H9 (cell line): ENCODE measurements at regions not wholly inside any gene's neighbourhood (a gene's known extent, or its start where the extent isn't known, plus 50 kb on each side); places are given as distances from the start of the nearest gene placed in this dataset.
A peak's percentile ranks its signal among the peaks of the same experiment; 100 is the strongest.

Source experiments
- DNase-seq: peaks from one replicate; pipeline ENCODE4 v3.0.0-alpha.2; 2017
- H2AFZ ChIP-seq: one replicate; pipeline ENCODE4 v1.6.1; 2013; ENCODE audit warnings: mild to moderate bottlenecking, low read length, control low read depth, moderate library complexity
- H2AK5ac ChIP-seq: 2 replicates; pipeline ENCODE4 v1.6.1; 2013; ENCODE audit warnings: low read length, control low read depth, mixed read lengths; ENCODE audit not compliant: insufficient read length
- H2BK120ac ChIP-seq: one replicate; pipeline ENCODE4 v1.6.1; 2013; ENCODE audit warnings: low read depth, mild to moderate bottlenecking, low read length, control low read depth, inconsistent platforms; ENCODE audit not compliant: poor library complexity, severe bottlenecking
- H2BK12ac ChIP-seq: 2 replicates; pipeline ENCODE4 v1.6.1; 2013; ENCODE audit warnings: low read length, control low read depth, mixed read lengths, low read depth; ENCODE audit not compliant: insufficient read length
- H2BK15ac ChIP-seq: 2 replicates; pipeline ENCODE4 v1.6.1; 2013; ENCODE audit warnings: low read depth, low read length, control low read depth
- H2BK20ac ChIP-seq: one replicate; pipeline ENCODE4 v1.6.1; 2013; ENCODE audit warnings: low read depth, mild to moderate bottlenecking, low read length, control low read depth, inconsistent platforms; ENCODE audit not compliant: poor library complexity, severe bottlenecking
- H2BK5ac ChIP-seq: 2 replicates; pipeline ENCODE4 v1.6.1; 2013; ENCODE audit warnings: low read length, control low read depth, mixed read lengths; ENCODE audit not compliant: insufficient read length
- H3K14ac ChIP-seq: 2 replicates; pipeline ENCODE4 v1.6.1; 2013; ENCODE audit warnings: low read length, control low read depth; ENCODE audit not compliant: insufficient read depth
- H3K18ac ChIP-seq: 2 replicates; pipeline ENCODE4 v1.6.1; 2013; ENCODE audit warnings: low read depth, mild to moderate bottlenecking, mixed read lengths, low read length, control low read depth; ENCODE audit not compliant: insufficient read length
- H3K23ac ChIP-seq: 2 replicates; pipeline ENCODE4 v1.6.1; 2013; ENCODE audit warnings: low read length, control low read depth, mixed read lengths, low read depth; ENCODE audit not compliant: insufficient read length
- H3K23me2 ChIP-seq: 2 replicates; pipeline ENCODE4 v1.6.1; 2013; ENCODE audit warnings: low read depth, mild to moderate bottlenecking, mixed read lengths, low read length, control low read depth; ENCODE audit not compliant: insufficient read length, poor library complexity, severe bottlenecking
- H3K27ac ChIP-seq: 2 replicates; pipeline ENCODE4 v1.5.1; 2013; ENCODE audit warnings: low read length, control low read depth, mixed read lengths, low read depth; ENCODE audit not compliant: insufficient read length
- H3K27me3 ChIP-seq: 2 replicates; pipeline ENCODE4 v1.6.1; 2013; ENCODE audit warnings: low read length, control low read depth, inconsistent platforms; ENCODE audit not compliant: insufficient read depth
- H3K4ac ChIP-seq: 2 replicates; pipeline ENCODE4 v1.6.1; 2013; ENCODE audit warnings: low read depth, mild to moderate bottlenecking, control low read depth, inconsistent platforms, low read length, moderate library complexity
- H3K4me1 ChIP-seq: 2 replicates; pipeline ENCODE4 v1.6.1; 2013; ENCODE audit warnings: low read length, control low read depth, inconsistent platforms; ENCODE audit not compliant: insufficient read depth
- H3K4me2 ChIP-seq: 2 replicates; pipeline ENCODE4 v1.6.1; 2013; ENCODE audit warnings: low read length, control low read depth, mixed read lengths; ENCODE audit not compliant: insufficient read length, insufficient read depth
- H3K56ac ChIP-seq: 2 replicates; pipeline ENCODE4 v1.6.1; 2013; ENCODE audit warnings: low read depth, mild to moderate bottlenecking, mixed read lengths, low read length, control low read depth; ENCODE audit not compliant: insufficient read length
- H3K79me1 ChIP-seq: 2 replicates; pipeline ENCODE4 v1.6.1; 2013; ENCODE audit warnings: low read depth, mild to moderate bottlenecking, moderate library complexity, low read length, control low read depth, inconsistent platforms; ENCODE audit not compliant: insufficient read depth, poor library complexity, severe bottlenecking
- H3K79me2 ChIP-seq: 2 replicates; pipeline ENCODE4 v1.6.1; 2013; ENCODE audit warnings: low read length, control low read depth, inconsistent platforms; ENCODE audit not compliant: insufficient read depth
- H3K9ac ChIP-seq: 2 replicates; pipeline ENCODE4 v1.6.1; 2013; ENCODE audit warnings: low read length, control low read depth, mixed read lengths; ENCODE audit not compliant: insufficient read length; ENCODE audit errors: extremely low read depth
- H3K9me3 ChIP-seq: one replicate; pipeline ENCODE4 v1.6.1; 2013; ENCODE audit warnings: low read depth, low read length, inconsistent platforms; ENCODE audit not compliant: control insufficient read depth
- H3T11ph ChIP-seq: one replicate; pipeline ENCODE4 v1.6.1; 2013; ENCODE audit warnings: mild to moderate bottlenecking, low read length, control low read depth, inconsistent platforms
- H4K20me1 ChIP-seq: one replicate; pipeline ENCODE4 v1.6.1; 2013; ENCODE audit not compliant: control insufficient read depth, insufficient read length, insufficient read depth
- H4K5ac ChIP-seq: 2 replicates; pipeline ENCODE4 v1.6.1; 2013; ENCODE audit warnings: low read depth, mild to moderate bottlenecking, mixed read lengths, low read length, control low read depth; ENCODE audit not compliant: insufficient read length
- H4K8ac ChIP-seq: replicated peaks from 2 replicates; pipeline ENCODE4 v1.6.1; 2013; ENCODE audit warnings: low read length, control low read depth, mixed read lengths, low read depth; ENCODE audit not compliant: insufficient read length
- H4K91ac ChIP-seq: 2 replicates; pipeline ENCODE4 v1.6.1; 2013; ENCODE audit warnings: low read depth, mild to moderate bottlenecking, moderate library complexity, mixed read lengths, low read length, control low read depth; ENCODE audit not compliant: insufficient read length
- H3K27ac Mint-ChIP-seq, 3 experiments: 2 replicates in 2 of 3; 3 replicates in 1 of 3; pipeline ENCODE4 v1.8.0; 2020 to 2021; ENCODE audit warnings: mixed read lengths in 3 of 3, mild to moderate bottlenecking in 1 of 3, moderate library complexity in 1 of 3
- H3K27me3 Mint-ChIP-seq: 2 replicates; pipeline ENCODE4 v1.8.0; 2021; ENCODE audit warnings: low read depth, mild to moderate bottlenecking, moderate library complexity, mixed read lengths
- H3K36me3 Mint-ChIP-seq, 3 experiments: 2 replicates in 2 of 3; 3 replicates in 1 of 3; pipeline ENCODE4 v1.8.0; 2020 to 2021; ENCODE audit warnings: low read depth in 3 of 3, mixed read lengths in 3 of 3; ENCODE audit not compliant: insufficient read depth in 1 of 3
- H3K4me1 Mint-ChIP-seq, 2 experiments: 2 replicates each; pipeline ENCODE4 v1.8.0; 2020; ENCODE audit warnings: mixed read lengths in 2 of 2
- H3K4me3 Mint-ChIP-seq, 2 experiments: 2 replicates in 1 of 2; 3 replicates in 1 of 2; pipeline ENCODE4 v1.8.0; 2020 to 2021; ENCODE audit warnings: mild to moderate bottlenecking in 2 of 2, mixed read lengths in 2 of 2, moderate library complexity in 1 of 2
- H3K9me3 Mint-ChIP-seq, 2 experiments: 2 replicates in 1 of 2; 3 replicates in 1 of 2; pipeline ENCODE4 v1.8.0; 2020; ENCODE audit warnings: mild to moderate bottlenecking in 2 of 2, mixed read lengths in 2 of 2, moderate library complexity in 1 of 2
- WGBS: extraction: QIAGEN DNeasy Blood & Tissue Kit; methylation state at CpG from one replicate; pipeline ENCODE4 v1.1.7; 2013; ENCODE audit warnings: missing lambda C conversion rate, low lambda C conversion rate, mixed read lengths; ENCODE audit not compliant: insufficient read length; ENCODE audit errors: extremely low coverage; 5-methylcytosine and 5-hydroxymethylcytosine counted together
- TF ChIP-seq, protein P1 (sequence below): fragments of 200-600 bp; sonication (generic); conservative IDR thresholded peaks from 3 replicates; pipeline ENCODE4 v1.8.0; 2021; ENCODE audit warnings: antibody characterized with exemption, mild to moderate bottlenecking

GRCh38 chr6:130760006-130760405 lies 67.2 kb upstream of the SMLR1 start:
- Histone ChIP-seq H3K9ac (no peak overlapping the region), H2BK5ac (no peak overlapping the region), H4K8ac (no peak overlapping the region), H3T11ph (no peak overlapping the region), H3K23ac (no peak overlapping the region), H2AFZ (no peak overlapping the region), H3K27me3 (no peaks in the 10 kb centered on the region), H2BK120ac (no peak overlapping the region), H3K4ac (no peak overlapping the region), H4K91ac (no peak overlapping the region), H4K5ac (no peak overlapping the region), H4K20me1 (no peaks in the 10 kb centered on the region), H2BK20ac (no peak overlapping the region), H3K79me1 (no peaks in the 10 kb centered on the region), H3K18ac (no peak overlapping the region), H2BK15ac (no peak overlapping the region), H2AK5ac (no peak overlapping the region), H3K56ac (no peak overlapping the region), H3K23me2 (no peaks in the 10 kb centered on the region), H3K14ac (no peak overlapping the region), H3K79me2 (no peaks in the 10 kb centered on the region), H3K4me1 (no peaks in the 10 kb centered on the region), H2BK12ac (no peak overlapping the region), H3K27ac (no peak overlapping the region), H3K4me2 (no peak overlapping the region), H3K9me3 (no peaks in the 10 kb centered on the region)
- no CpG with 5 or more reads among the region's 1 CpG for WGBS
- TF ChIP-seq, protein P1, sequence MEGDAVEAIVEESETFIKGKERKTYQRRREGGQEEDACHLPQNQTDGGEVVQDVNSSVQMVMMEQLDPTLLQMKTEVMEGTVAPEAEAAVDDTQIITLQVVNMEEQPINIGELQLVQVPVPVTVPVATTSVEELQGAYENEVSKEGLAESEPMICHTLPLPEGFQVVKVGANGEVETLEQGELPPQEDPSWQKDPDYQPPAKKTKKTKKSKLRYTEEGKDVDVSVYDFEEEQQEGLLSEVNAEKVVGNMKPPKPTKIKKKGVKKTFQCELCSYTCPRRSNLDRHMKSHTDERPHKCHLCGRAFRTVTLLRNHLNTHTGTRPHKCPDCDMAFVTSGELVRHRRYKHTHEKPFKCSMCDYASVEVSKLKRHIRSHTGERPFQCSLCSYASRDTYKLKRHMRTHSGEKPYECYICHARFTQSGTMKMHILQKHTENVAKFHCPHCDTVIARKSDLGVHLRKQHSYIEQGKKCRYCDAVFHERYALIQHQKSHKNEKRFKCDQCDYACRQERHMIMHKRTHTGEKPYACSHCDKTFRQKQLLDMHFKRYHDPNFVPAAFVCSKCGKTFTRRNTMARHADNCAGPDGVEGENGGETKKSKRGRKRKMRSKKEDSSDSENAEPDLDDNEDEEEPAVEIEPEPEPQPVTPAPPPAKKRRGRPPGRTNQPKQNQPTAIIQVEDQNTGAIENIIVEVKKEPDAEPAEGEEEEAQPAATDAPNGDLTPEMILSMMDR: peak; percentile 88
- H3K4me3 Mint-ChIP-seq: no peak overlapping the region
- peaks cover 5 to 11% of the 10 kb centered on the region in 2 experiments; a peak in 3 of 5 replicates for H3K9me3 Mint-ChIP-seq
- H3K4me1 Mint-ChIP-seq: peaks cover 3 to 6% of the 10 kb centered on the region in 2 experiments; a peak in 3 of 4 replicates
- H3K36me3 Mint-ChIP-seq: peaks cover 0 to 9% (median 0%) of the 10 kb centered on the region in 3 experiments; a peak in 2 of 7 replicates
- DNase-seq: peak; percentile 62
- no peaks in the 10 kb centered on the region for H3K27me3 Mint-ChIP-seq
- H3K27ac Mint-ChIP-seq: no peak overlapping the region
